NOMO-1 (cell line): ENCODE measurements at regions not wholly inside any gene's neighbourhood (a gene's known extent, or its start where the extent isn't known, plus 50 kb on each side); places are given as distances from the start of the nearest gene placed in this dataset.

Experiments used
- DNase-seq, 2 experiments: peaks; one replicate each; lab custom pipeline; 2025; ENCODE audit not compliant: unreplicated experiment in 2 of 2; lab: John Stamatoyannopoulos, UW

DNA sequence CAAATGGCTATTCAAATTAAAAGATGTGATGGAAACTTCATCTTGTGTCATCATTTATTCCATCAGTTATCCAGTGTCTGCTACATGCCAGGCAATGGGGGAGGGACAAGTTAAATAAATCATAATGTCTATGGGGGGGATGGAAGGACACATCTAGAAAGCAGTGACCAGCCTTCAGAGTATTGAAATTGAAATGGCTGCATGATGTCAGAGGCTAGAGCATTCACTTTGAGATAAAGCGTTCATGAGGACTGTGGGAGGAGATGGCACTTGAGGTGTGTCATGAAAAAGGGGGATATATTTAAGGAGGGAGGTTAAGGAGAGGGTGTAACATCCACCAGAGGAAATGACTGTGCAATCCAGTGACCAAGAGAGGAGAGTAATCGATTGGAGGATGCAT, 50.6 kb downstream of the SLIT2 start:
- no peak for DNase-seq

DNA sequence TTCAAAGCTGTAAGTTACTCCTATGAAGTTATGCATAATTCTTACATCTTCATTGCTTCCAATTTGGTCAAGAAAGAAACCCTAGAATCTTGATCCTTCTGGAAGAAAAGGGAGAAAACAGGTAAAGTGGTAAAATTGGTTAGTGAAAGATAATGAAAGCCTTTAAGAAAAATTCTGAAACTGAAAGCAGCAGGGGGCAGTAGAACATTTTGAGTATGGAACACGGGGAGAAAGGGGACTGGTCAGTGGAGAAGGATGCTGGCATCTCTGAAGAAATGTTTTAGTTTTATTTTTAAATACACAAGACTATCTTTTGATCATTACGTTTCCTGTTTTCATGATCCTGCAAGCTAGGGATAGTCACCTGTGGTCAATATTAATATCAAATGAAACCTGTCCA, 54.3 kb downstream of the SLIT2 start:
- no peak for DNase-seq

DNA sequence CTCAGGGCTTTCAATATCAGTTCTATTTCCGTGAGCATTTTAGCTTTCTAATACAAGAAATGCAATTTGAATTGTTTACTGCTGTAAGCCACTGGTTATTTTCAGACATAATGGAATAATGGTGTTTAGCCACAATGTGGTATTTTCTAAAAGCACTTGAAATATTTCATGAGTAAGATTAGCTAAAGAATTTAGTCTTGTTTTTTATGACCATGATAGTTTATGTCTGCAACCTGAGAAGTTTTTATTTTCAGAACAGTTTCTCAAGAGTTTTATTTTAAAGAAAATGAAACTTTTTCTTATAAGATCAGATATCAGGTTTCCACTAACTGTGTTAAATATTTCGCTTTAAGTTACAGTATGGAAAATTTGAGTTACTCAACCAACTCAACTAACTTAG, 60.2 kb downstream of the SLIT2 start:
- no peak for DNase-seq

DNA sequence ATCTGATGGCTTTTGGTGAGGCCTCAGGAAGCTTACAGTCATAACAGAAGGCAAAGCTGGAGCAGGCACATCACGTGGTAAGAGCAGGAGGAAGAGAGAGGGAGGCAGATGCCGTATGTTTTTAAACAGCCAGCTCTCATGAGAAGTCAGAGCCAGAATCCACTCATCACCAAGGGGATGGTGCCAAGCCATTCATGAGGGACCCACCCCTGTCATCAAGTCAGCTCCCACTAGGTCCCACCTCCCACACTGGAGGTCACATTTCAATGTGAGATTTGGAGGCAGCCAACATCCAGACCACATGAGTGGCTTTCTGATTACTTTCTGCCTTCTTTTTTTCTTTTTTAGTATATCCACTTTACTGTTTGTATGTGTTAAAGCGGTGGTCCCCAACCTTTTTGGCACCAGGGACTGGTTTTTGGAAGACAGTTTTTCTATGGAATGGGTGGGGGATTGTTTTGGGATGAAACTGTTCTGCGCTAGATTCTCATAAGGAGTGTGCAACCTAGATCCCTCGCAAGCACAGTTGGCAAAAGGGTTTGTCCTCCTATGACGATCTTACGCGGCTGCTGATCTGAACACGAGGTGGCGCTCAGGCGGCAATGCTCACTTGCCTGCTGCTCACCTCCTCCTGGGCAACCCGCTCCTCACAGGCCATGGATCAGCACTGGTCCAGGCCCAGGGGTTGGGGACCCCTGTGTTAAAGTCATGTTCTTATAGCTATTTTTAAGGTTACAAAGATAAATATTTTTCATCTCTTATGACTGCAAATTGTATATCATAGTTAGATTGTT, 61.7 kb downstream of the SLIT2 start:
- DNase-seq: no peak

DNA sequence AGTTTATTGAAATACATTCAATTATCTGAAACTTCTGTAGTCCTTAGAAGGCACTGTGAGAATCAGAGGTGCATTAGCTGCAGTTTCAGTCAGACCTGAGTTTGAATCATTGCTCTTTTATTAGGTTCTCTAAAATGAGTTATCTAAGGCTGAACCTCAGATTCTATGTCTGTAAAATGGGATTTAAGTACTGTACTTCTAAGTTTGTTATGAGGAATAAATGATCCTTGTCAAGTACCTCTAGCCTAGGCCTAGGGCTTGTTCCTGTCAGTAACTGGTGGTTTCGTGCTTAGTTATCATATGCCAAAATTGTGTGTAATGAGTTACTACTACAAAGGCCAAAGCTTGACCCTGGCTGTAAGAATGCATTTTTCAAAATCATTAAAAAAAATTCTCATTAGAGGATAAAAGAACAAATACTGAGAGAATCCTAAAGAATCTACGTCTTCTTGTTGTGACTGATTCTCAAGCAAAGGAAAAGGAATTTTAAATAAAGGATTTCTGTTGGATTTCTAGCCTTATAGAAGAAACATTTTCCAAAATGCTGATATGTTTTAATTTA, 65.8 kb downstream of the SLIT2 start:
- no peak for DNase-seq

DNA sequence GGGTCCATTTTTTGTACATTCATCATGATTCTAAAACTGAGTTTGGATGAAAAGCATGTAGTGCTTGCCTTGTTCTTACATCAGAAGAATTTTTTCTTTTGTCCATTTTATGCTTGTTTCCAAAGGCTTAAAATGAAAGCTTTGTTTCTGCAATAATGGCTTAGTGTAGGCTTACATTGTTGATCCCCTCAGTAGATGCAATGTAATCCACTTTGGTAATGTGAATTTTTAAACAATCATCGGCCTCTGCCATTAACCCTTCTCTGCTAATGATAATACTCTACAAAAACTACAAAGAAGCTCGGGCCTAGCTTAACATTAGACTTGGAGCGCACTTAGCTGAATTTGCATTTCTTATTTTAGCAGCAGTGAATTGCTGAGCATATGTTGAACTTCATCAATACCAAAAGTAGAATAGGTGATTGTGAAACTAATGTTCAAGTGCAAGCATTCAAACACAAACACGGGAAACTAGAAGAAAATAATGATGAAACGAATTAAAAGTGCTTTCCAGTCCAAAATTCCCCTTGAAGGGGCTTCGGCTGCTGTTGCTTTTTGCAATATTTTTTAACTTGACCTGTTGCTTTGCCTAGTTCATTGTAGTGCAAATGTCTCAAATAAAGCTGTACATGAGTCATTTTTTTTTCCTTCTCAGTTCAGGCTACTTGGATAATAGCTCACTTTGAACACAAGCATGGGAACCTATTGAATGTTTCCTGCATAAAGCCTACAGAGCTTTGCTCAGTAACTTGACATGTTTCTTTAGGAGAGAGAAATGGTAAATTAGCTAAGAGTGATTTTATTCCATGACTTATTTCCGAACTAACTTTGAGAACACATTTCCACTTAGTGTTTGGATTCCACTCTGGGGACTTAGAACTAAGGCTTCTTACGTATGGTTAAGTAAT, 66.5 kb downstream of the SLIT2 start:
- no peak for DNase-seq

DNA sequence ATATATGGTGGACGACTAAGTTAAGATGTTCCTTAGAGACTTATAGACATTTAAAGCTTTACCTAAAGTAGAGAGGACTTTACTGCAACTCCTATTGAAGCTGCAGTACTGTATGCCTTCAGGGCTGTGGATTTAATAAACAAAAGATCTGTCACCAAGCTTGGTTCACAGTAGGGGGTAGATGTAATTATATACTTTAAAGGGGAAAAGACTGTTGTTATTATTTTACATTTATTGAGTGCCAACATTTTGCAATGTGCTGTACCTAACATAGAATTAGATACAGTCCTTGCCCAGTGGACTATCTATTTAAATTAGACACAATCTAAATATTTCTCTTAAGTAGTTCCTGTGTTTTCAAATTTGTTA, 67.2 kb downstream of the SLIT2 start:
- no peak for DNase-seq

- DNase-seq: no peak
These were observed 68.3 kb downstream of the SLIT2 start for GRCh38 chr4:20319825-20320612.

GRCh38 chr4:20323991-20324390, 72.3 kb downstream of the SLIT2 start:
- DNase-seq: no peak

DNA sequence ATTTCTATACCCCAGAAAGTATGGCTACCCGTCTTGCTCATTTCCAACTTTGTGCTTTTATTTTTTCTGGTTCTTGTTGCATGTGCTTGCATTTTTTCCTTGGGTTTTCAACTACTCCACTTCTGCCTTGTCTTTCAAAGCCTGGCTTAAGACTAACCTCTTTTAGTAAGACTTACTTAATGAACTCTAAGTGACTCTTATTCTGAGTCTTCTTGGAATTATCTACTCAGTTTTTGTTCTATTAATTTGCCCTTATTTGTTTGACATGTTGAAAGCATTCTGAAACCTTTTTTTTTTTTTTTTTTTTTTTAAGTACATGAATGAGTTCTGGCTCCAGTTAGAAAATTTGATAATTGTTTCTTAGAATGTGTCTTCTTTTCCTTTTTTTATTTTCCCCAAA, 74.8 kb downstream of the SLIT2 start:
- DNase-seq: no peak

- no peak for DNase-seq
These were observed 75.3 kb downstream of the SLIT2 start for GRCh38 chr4:20326977-20327376.

GRCh38 chr4:20327808-20328207, 76.1 kb downstream of the SLIT2 start:
- no peak for DNase-seq

DNA sequence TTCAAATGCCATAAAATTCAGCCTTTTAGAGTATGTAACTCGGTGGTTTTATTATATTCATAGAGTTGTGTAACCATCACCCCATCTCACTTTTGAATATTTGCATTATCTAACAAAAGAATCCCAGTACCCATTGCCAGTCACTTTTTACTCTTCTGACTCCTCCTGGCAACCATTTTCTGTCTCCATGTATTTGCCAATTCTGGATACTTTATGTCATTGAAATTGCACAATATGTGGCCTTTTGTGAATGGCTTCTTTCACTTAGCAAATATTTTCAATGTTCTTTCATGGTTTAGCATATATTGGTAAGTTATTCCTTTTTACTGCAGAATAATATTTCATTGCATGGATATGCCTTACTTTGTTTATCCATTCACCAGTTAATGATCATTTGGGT, 79.9 kb downstream of the SLIT2 start:
- no peak for DNase-seq

- no peak for DNase-seq
These were observed 81.5 kb downstream of the SLIT2 start for GRCh38 chr4:20333141-20333715.

DNA sequence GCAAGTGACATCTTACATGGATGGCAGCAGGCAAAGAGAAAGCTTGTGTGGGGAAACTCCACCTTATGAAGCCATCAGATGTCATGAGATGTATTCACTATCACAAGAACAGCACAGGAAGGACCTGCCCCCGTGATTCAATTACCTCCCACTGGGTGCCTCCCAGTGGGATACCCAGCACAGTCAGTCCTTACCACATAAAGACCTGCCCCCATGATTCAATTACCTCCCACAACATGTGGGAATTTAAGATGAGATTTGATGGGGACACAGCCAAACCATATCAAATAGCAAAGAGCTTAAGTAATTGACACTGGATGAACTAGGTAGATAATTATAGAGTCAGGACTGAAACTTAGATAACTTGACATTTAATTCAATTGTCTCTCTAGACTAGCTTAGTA, 85.6 kb downstream of the SLIT2 start:
- no peak for DNase-seq

GRCh38 chr4:20338841-20339240, 87.1 kb downstream of the SLIT2 start:
- DNase-seq: no peak

DNA sequence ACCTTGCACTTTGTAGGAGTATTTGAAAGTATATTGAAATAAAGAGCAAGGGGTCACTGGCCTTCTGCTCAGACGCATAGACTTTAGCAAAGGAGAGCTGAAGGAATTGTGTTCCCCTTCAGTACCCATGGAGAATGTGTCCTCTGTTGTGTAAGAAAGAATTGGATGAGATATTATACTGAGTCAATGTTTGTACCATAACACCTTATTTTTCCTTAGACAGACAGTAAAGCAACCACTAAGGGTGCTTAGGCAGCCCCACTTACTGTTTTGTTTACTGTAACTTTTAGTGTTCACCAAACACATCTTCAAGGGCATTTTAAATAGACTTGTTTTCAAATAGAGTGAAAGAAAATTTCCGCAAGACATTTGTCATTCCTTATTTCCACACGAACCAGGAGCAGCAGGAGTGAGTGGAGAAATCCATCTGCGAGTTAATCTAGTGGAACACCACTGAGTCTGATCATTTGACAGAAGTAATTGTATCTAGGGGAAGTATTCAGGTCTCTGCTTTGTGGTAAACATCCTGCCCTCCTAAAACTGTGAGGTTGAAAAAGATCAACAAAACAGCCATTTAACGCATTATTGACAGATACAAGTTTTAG, 89.5 kb downstream of the SLIT2 start:
- no peak for DNase-seq

- DNase-seq: no peak
These were observed 95.8 kb downstream of the SLIT2 start for GRCh38 chr4:20347531-20347930.

DNA sequence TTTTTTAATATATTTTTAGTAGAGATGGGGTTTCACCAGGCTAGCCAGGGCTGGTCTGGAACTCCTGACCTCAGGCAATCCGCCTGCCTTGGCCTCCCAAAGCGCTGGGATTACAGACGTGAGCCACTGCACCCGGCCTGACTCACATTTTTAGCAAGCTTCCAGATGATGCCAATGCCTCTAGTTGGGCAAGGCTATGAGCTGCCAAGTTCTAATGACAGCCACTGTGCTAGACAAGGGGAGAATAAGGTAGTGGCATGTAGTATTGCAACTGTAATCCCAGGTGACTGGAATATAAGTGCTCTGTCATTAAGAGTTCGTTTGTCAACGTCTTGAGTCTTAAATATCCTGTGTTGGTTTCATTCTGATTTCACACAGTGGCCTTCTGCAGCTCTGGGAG, 96.7 kb downstream of the SLIT2 start:
- DNase-seq: no peak
